ENCODE measurements at regions not wholly inside any gene's neighbourhood (a gene's known extent, or its start where the extent isn't known, plus 50 kb on each side); places are given as distances from the start of the nearest gene placed in this dataset.
"Not testable (repeated sequence)": the region's sequence is repeated elsewhere in the genome, so short reads cannot be mapped to it uniquely, and the experiment has no call there.

DNA sequence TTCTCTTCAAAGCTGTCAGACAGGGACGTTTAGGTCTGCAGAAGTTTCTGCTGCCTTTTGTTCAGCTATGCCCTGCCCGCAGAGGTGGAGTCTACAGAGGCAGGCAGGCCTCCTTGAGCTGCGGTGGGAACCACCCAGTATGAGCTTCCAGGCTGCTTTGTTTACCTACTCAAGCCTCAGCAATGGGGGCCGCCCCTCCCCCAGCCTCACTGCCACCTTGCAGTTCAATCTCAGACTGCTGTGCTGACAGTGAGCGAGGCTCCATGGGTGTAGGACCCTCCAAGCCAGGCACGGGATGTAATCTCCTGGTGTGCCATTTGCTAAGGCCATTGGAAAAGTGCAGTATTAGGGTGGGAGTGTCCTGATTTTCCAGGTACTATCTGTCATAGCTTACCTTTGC is 153.5 kb upstream of the GMNC start:
- not testable (repeated sequence) for TF ChIP-seq ZNF263 (CRISPR knock-in tag; IDR thresholded peaks at IDR 0.05; ENCODE audit: low read depth); SMAD3 (CRISPR knock-in tag; IDR thresholded peaks at IDR 0.05; ENCODE audit: borderline replicate concordance)
- TF ChIP-seq, protein P1, sequence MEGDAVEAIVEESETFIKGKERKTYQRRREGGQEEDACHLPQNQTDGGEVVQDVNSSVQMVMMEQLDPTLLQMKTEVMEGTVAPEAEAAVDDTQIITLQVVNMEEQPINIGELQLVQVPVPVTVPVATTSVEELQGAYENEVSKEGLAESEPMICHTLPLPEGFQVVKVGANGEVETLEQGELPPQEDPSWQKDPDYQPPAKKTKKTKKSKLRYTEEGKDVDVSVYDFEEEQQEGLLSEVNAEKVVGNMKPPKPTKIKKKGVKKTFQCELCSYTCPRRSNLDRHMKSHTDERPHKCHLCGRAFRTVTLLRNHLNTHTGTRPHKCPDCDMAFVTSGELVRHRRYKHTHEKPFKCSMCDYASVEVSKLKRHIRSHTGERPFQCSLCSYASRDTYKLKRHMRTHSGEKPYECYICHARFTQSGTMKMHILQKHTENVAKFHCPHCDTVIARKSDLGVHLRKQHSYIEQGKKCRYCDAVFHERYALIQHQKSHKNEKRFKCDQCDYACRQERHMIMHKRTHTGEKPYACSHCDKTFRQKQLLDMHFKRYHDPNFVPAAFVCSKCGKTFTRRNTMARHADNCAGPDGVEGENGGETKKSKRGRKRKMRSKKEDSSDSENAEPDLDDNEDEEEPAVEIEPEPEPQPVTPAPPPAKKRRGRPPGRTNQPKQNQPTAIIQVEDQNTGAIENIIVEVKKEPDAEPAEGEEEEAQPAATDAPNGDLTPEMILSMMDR (IDR thresholded peaks at IDR 0.05) = not testable (repeated sequence)
